ENCODE measurements at regions not wholly inside any gene's neighbourhood (a gene's known extent, or its start where the extent isn't known, plus 50 kb on each side); places are given as distances from the start of the nearest gene placed in this dataset.

DNA sequence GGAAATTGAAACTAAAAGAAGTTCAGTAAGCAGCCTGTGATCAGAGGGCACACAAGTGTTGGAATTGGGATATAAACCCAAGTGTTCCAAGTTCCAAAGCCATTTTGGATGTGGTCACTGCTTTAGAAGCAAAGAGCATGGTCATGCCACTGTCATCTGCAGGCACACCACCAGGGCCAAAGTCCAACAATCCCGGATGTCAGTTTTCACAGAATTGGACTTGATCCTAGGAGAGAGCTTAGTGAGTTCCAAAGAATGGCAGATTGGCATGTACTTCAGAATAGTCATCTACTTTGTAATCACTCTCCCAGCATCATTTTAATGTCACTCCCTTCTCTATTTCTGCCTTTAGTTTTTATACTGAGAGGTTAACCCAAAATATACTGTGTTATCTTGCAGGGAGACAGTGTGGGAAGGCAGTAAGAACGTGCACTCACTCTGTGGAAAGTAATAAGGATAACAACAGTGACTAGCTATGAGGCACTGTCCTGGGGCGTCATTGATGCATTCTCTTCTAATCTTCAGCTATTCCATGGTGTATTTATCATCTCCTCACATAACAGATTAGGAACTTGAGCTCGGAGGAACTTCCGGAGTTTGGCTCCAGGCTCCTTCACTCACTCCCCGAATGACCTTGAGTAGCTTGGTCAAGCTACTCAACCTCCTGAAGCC, 388.0 kb downstream of the ACTL7B start (continued):
- TF ChIP-seq ZBTB34 (CRISPR knock-in tag; IDR thresholded peaks at IDR 0.05) (no peak), KLF16 (CRISPR knock-in tag; IDR thresholded peaks at IDR 0.05) (no peak), ZNF253 (CRISPR knock-in tag; IDR thresholded peaks at IDR 0.05; ENCODE audit: borderline replicate concordance) (no peak), ZHX2 (IDR thresholded peaks at IDR 0.05; ENCODE audit: low read depth) (no peak), ZHX2 (CRISPR knock-in tag; IDR thresholded peaks at IDR 0.05; ENCODE audit: borderline replicate concordance) (no peak), HNRNPH1 (optimal IDR thresholded peaks at IDR 0.05; ENCODE audit: low read depth, low read length) (no peak), ZNF749 (CRISPR knock-in tag; IDR thresholded peaks at IDR 0.05; ENCODE audit: borderline replicate concordance) (no peak), ZNF788 (CRISPR knock-in tag; IDR thresholded peaks at IDR 0.05; ENCODE audit: borderline replicate concordance) (no peak), SALL1 (CRISPR knock-in tag; IDR thresholded peaks at IDR 0.05) (peak; percentile 50; the same call in 1 of the 2 replicates), ZNF879 (CRISPR knock-in tag; IDR thresholded peaks at IDR 0.05) (no peak), ZNF101 (CRISPR knock-in tag; IDR thresholded peaks at IDR 0.05; ENCODE audit: borderline replicate concordance, low read depth) (no peak), TRIM22 (IDR thresholded peaks at IDR 0.05) (no peak), ZSCAN31 (CRISPR knock-in tag; IDR thresholded peaks at IDR 0.05; ENCODE audit: low read depth) (no peak), MYC (CRISPR knock-in tag; IDR thresholded peaks at IDR 0.05; ENCODE audit: borderline replicate concordance) (peak; percentile 25; the same call in 1 of the 2 replicates)
- TF ChIP-seq, protein P1, sequence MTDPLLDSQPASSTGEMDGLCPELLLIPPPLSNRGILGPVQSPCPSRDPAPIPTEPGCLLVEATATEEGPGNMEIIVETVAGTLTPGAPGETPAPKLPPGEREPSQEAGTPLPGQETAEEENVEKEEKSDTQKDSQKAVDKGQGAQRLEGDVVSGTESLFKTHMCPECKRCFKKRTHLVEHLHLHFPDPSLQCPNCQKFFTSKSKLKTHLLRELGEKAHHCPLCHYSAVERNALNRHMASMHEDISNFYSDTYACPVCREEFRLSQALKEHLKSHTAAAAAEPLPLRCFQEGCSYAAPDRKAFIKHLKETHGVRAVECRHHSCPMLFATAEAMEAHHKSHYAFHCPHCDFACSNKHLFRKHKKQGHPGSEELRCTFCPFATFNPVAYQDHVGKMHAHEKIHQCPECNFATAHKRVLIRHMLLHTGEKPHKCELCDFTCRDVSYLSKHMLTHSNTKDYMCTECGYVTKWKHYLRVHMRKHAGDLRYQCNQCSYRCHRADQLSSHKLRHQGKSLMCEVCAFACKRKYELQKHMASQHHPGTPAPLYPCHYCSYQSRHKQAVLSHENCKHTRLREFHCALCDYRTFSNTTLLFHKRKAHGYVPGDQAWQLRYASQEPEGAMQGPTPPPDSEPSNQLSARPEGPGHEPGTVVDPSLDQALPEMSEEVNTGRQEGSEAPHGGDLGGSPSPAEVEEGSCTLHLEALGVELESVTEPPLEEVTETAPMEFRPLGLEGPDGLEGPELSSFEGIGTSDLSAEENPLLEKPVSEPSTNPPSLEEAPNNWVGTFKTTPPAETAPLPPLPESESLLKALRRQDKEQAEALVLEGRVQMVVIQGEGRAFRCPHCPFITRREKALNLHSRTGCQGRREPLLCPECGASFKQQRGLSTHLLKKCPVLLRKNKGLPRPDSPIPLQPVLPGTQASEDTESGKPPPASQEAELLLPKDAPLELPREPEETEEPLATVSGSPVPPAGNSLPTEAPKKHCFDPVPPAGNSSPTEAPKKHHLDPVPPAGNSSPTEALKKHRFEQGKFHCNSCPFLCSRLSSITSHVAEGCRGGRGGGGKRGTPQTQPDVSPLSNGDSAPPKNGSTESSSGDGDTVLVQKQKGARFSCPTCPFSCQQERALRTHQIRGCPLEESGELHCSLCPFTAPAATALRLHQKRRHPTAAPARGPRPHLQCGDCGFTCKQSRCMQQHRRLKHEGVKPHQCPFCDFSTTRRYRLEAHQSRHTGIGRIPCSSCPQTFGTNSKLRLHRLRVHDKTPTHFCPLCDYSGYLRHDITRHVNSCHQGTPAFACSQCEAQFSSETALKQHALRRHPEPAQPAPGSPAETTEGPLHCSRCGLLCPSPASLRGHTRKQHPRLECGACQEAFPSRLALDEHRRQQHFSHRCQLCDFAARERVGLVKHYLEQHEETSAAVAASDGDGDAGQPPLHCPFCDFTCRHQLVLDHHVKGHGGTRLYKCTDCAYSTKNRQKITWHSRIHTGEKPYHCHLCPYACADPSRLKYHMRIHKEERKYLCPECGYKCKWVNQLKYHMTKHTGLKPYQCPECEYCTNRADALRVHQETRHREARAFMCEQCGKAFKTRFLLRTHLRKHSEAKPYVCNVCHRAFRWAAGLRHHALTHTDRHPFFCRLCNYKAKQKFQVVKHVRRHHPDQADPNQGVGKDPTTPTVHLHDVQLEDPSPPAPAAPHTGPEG (CRISPR knock-in tag; IDR thresholded peaks at IDR 0.05), result no peak

All from HepG2 (cell line).